ENCODE measurements at regions not wholly inside any gene's neighbourhood (a gene's known extent, or its start where the extent isn't known, plus 50 kb on each side); places are given as distances from the start of the nearest gene placed in this dataset.

DNA sequence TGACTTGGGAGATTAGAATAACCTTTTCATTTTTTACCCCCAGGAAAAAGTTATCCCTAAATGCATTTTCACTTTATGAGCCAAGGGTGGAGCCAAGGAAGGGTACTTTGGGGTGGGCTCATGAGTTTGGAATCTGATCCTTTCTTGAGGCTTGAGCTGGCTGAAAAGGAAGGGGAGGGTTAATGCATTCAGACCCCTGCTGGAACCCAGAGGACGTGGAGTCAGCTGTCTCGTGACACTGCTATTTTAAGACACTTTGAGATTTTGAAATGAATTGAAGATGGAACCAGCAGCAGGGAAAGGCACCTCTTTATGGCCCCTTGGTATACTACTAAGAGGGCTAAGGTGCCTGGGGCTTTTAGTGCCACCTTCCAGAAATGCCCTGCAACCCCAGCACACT, 90.4 kb downstream of the MARCHF4 start:
- no peaks in the 10 kb centered on the region for H3K4me1 Mint-ChIP-seq (ENCODE audit: low read depth)
- H3K36me3 Mint-ChIP-seq (ENCODE audit: low read depth), result no peaks in the 10 kb centered on the region
- intact Hi-C loops (cut with micrococcal nuclease), result loop anchor here (2.0 kb wide), 1 partner anchor 59 kb away; no protein-coding TSS in a partner anchor
- H3K9me3 Mint-ChIP-seq, result no peaks in the 10 kb centered on the region
- no peak overlapping the region for H3K4me3 Mint-ChIP-seq
- DNase-seq (ENCODE audit: low spot score), result no peak
- H3K27me3 Mint-ChIP-seq (ENCODE audit: insufficient read depth), result peaks cover 2% of the 10 kb centered on the region
- H3K27ac Mint-ChIP-seq, result no peak overlapping the region

DNA sequence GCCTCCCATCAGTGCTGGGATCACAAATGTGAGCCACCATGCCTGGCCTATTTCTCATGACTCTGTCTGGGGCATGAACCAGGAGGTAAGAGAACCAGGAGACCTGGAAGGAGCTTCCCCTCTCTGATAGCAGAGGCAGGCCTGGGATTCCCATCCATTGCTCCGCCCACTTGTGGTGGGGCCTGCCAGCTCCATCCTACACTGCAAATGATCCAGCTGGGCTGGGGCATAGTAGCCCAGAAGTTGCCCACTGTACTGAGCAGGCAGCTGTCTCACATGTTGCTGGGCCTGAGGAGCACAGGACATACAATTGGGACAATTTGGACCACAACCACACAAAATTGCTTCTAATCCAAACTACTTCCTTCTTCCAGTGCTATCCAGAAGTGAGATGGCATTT, 91.0 kb downstream of the MARCHF4 start:
- no peaks in the 10 kb centered on the region for H3K4me1 Mint-ChIP-seq (ENCODE audit: low read depth)
- peaks cover 5% of the 10 kb centered on the region for H3K27me3 Mint-ChIP-seq (ENCODE audit: insufficient read depth)
- H3K4me3 Mint-ChIP-seq, result no peak overlapping the region
- H3K27ac Mint-ChIP-seq, result no peak overlapping the region
- no peaks in the 10 kb centered on the region for H3K9me3 Mint-ChIP-seq
- intact Hi-C loops (cut with micrococcal nuclease), result no loop called here
- no peak for DNase-seq (ENCODE audit: low spot score)
- no peaks in the 10 kb centered on the region for H3K36me3 Mint-ChIP-seq (ENCODE audit: low read depth)

DNA sequence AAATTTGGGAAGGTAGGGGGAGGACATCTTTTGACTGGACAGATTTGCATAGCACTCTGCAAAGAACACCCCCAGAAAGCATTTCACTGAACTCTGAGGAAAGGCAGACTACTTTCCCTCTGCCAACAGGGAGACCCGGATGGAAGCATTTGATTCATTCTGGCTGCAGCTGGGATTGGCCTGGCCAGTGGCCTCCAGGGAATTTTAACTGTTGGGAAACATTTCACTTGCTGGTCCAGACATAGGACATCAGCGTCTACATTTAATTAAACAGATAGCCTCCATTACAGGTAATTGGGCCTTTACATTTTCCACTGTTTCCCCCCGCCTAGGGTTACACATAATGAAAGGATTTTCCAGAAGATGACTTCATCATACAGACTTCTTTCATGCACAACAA, 92.8 kb downstream of the MARCHF4 start:
- intact Hi-C loops (cut with micrococcal nuclease), result no loop called here
- Mint-ChIP-seq H3K27ac (no peak overlapping the region), H3K36me3 (ENCODE audit: low read depth) (no peaks in the 10 kb centered on the region), H3K27me3 (ENCODE audit: insufficient read depth) (peaks cover 5% of the 10 kb centered on the region), H3K4me3 (no peak overlapping the region), H3K4me1 (ENCODE audit: low read depth) (no peaks in the 10 kb centered on the region), H3K9me3 (no peaks in the 10 kb centered on the region)
- DNase-seq (ENCODE audit: low spot score), result no peak

DNA sequence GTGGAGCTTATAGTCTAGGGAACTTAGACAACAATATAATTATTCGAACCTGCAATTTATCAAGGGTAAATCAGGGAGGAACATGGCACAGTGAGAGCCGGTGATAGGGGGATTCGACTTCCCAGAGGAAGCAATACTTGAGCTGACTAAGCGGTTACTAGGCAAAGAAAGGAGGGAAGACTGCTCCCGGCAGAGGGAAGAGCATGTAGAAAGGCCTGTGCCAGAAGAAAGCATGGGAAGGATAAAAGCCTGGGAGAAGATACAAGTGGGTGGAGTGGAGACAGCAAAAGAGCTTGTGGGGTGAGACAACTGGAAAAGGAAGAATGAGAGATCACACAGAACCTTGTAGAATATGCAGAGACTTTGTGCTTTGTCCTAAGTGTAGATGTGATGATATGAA, 93.3 kb downstream of the MARCHF4 start:
- H3K4me3 Mint-ChIP-seq, result no peak overlapping the region
- intact Hi-C loops (cut with micrococcal nuclease), result no loop called here

DNA sequence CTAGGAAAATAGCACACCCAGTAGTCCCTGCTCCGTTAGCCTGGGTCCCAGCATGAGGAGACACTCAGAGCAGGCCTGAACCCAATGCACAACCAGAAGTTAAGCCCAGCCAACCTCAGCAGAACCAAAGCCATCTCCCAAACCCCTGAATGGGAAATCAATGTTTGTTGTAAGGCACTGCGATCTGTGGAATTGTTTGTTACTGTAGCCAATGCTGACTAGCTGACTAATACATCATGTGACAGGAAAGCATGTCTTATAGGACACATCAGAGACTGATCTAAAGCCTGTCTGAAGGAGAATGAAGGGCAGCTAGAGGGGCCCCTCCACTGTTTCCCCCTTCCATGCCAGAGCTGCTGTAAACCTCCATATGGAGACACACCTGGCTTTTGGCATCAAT, 96.4 kb downstream of the MARCHF4 start:
- H3K27ac Mint-ChIP-seq, result no peak overlapping the region
- intact Hi-C loops (cut with micrococcal nuclease), result no loop called here
- DNase-seq (ENCODE audit: low spot score), result no peak
- H3K4me1 Mint-ChIP-seq (ENCODE audit: low read depth), result no peaks in the 10 kb centered on the region
- H3K4me3 Mint-ChIP-seq, result no peak overlapping the region
- H3K36me3 Mint-ChIP-seq (ENCODE audit: low read depth), result no peaks in the 10 kb centered on the region
- peaks cover 10% of the 10 kb centered on the region for H3K27me3 Mint-ChIP-seq (ENCODE audit: insufficient read depth)
- H3K9me3 Mint-ChIP-seq, result peaks cover 1% of the 10 kb centered on the region

More for the DNA sequence above, 93.3 kb downstream of the MARCHF4 start:
- peaks cover 8% of the 10 kb centered on the region for H3K27me3 Mint-ChIP-seq (ENCODE audit: insufficient read depth)
- no peak for DNase-seq (ENCODE audit: low spot score)
- no peak overlapping the region for H3K27ac Mint-ChIP-seq
- H3K9me3 Mint-ChIP-seq, result no peaks in the 10 kb centered on the region
- no peaks in the 10 kb centered on the region for H3K36me3 Mint-ChIP-seq (ENCODE audit: low read depth)
- no peaks in the 10 kb centered on the region for H3K4me1 Mint-ChIP-seq (ENCODE audit: low read depth)

DNA sequence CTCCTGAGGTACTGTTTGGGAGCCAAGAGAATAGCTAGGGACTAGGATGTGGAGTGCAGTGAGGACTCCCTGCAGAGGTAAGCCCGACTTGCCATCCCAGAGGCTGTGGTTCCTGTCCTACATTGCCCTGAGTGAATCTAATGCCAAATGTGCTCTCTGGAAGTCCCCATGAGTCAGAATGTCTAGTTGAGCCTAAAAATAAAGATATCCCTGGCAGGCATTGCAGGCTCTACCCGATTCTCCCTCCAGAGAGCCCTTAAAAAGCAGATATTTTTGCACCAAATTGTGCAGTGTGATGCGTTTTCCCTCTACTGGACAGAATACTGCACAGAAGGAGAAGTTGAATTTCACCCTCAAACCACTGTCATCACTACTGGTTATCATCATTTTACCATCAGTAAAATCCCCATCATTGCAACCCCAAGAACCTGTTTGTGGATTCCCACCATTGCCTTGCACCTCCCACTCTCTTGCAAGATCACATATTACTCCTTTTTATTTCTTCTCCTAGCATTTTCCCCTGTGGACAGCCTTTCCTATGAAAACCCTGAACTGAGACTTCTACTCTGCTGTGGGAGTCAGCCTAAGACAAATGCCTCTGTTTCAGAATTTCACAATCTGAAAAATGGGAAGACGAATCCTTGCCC, 98.0 kb downstream of the MARCHF4 start:
- Mint-ChIP-seq H3K27me3 (ENCODE audit: insufficient read depth) (peaks cover 10% of the 10 kb centered on the region), H3K9me3 (peaks cover 5% of the 10 kb centered on the region), H3K27ac (no peak overlapping the region), H3K36me3 (ENCODE audit: low read depth) (no peaks in the 10 kb centered on the region), H3K4me3 (no peak overlapping the region), H3K4me1 (ENCODE audit: low read depth) (no peaks in the 10 kb centered on the region)
- intact Hi-C loops (cut with micrococcal nuclease), result no loop called here
- no peak for DNase-seq (ENCODE audit: low spot score)

DNA sequence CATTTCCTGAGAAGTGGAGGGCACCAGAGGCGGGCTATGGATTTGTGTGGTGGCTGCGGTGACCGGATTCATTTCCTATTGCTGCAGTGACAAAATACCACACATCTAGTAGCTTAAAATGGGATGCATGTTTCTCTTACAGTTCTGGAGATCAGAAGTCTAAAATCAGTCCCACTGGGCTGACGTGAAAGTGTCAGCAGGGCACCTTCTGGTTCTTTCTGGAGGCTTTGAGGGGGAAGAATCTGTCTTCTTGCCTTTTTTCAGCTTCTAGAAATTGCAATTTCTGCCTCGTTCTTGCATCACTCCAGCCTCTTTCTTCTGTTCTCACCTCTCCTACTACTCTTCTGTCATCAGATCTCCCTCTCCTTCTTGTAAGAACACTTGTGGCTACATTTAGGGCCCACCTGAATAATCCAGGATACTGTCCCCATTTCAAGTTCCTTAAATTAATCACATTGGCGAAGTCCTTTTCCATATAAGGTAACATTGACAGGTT, 111.2 kb downstream of the MARCHF4 start:
- no peaks in the 10 kb centered on the region for H3K27me3 Mint-ChIP-seq (ENCODE audit: insufficient read depth)
- no peaks in the 10 kb centered on the region for H3K36me3 Mint-ChIP-seq (ENCODE audit: low read depth)
- no peak overlapping the region for H3K27ac Mint-ChIP-seq
- no peak for DNase-seq (ENCODE audit: low spot score)
- intact Hi-C loops (cut with micrococcal nuclease), result no loop called here
- no peaks in the 10 kb centered on the region for H3K4me1 Mint-ChIP-seq (ENCODE audit: low read depth)
- H3K4me3 Mint-ChIP-seq, result no peak overlapping the region
- H3K9me3 Mint-ChIP-seq, result no peaks in the 10 kb centered on the region

DNA sequence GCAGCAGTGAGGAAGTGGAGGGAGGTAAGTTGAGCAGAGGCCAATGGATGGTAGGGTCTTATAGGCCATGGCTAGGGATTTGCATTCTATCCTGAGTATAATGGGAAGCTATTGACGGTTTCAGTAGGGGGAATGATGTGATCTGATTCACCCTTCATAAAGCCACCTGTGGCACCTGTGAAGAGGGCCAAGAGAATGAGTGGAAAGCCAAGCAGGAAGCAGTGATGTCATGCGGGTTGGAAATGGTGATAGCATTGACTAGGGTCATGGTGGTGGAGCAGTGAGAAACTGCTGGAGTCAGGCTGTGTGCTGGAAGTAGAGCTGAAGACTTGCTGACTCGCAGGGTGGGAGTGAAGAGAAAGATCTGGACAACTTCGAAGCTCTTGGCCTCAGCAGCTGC, 111.7 kb downstream of the MARCHF4 start:
- no peak overlapping the region for H3K27ac Mint-ChIP-seq
- H3K4me3 Mint-ChIP-seq, result no peak overlapping the region
- no peaks in the 10 kb centered on the region for H3K27me3 Mint-ChIP-seq (ENCODE audit: insufficient read depth)
- no peak for DNase-seq (ENCODE audit: low spot score)
- H3K36me3 Mint-ChIP-seq (ENCODE audit: low read depth), result no peaks in the 10 kb centered on the region
- intact Hi-C loops (cut with micrococcal nuclease), result no loop called here
- no peaks in the 10 kb centered on the region for H3K4me1 Mint-ChIP-seq (ENCODE audit: low read depth)
- H3K9me3 Mint-ChIP-seq, result no peaks in the 10 kb centered on the region

DNA sequence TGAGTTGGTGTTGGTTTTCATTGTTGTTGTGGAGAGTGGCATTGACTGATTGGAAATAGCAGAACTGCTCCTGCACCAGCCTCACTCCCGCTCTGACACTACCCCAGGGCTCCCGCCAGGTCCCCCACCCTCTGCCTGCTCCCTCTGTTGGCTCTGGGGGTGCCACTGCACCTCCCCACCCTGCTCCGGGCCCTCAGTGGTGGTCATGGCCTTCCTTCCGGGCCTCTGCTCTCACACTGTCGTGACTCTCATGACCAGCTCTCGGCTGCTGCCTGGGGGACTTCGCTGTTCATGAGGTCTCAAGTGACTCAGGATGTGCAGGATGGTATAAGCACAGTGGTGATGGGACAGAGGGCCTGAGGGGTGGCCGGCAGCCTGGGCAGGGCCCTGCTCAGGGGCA, 113.2 kb downstream of the MARCHF4 start:
- Mint-ChIP-seq H3K27ac (no peak overlapping the region), H3K4me3 (no peak overlapping the region), H3K36me3 (ENCODE audit: low read depth) (no peaks in the 10 kb centered on the region), H3K9me3 (no peaks in the 10 kb centered on the region), H3K4me1 (ENCODE audit: low read depth) (no peaks in the 10 kb centered on the region), H3K27me3 (ENCODE audit: insufficient read depth) (no peaks in the 10 kb centered on the region)
- DNase-seq (ENCODE audit: low spot score), result no peak
- intact Hi-C loops (cut with micrococcal nuclease), result no loop called here

DNA sequence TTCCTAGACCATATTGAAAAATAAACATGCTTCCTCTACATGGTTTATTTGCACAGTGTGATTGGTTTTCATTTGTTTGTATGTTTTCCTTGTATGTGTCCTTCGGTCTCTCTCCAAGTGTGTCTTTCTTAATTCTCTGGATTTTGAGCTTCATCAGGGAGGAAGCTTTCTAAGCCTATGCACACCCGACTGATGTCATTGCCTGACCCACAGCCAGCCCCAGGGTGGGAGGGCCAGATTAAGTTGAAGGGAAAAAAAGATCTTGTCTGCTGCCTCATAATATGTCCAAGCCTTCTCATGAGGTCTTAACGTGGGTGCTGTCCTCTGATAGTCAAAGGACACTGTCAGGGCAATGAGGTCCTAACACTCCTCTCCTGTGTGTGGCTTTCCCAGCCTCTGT, 115.2 kb downstream of the MARCHF4 start:
- Mint-ChIP-seq H3K9me3 (no peaks in the 10 kb centered on the region), H3K27ac (no peak overlapping the region), H3K36me3 (ENCODE audit: low read depth) (no peaks in the 10 kb centered on the region), H3K27me3 (ENCODE audit: insufficient read depth) (no peaks in the 10 kb centered on the region), H3K4me3 (no peak overlapping the region), H3K4me1 (ENCODE audit: low read depth) (no peaks in the 10 kb centered on the region)
- DNase-seq (ENCODE audit: low spot score), result no peak
- intact Hi-C loops (cut with micrococcal nuclease), result no loop called here
